Breast epithelium (tissue), 3 donors: ENCODE measurements at regions not wholly inside any gene's neighbourhood (a gene's known extent, or its start where the extent isn't known, plus 50 kb on each side); places are given as distances from the start of the nearest gene placed in this dataset.

Experiments used
- POLR2A ChIP-seq: fragments of 450-650 bp; IDR thresholded peaks from one replicate; pipeline ENCODE4 v1.6.1; 2016; ENCODE audit warnings: antibody characterized with exemption, mild to moderate bottlenecking, moderate library complexity
- TF ChIP-seq, protein P1 (sequence below), 3 donors: fragments of 450-650 bp; IDR thresholded peaks; one replicate each; pipeline ENCODE4 v1.5.1; 2016 to 2017; ENCODE audit warnings: antibody characterized with exemption in 3 of 3, mild to moderate bottlenecking in 3 of 3, moderate library complexity in 3 of 3

DNA sequence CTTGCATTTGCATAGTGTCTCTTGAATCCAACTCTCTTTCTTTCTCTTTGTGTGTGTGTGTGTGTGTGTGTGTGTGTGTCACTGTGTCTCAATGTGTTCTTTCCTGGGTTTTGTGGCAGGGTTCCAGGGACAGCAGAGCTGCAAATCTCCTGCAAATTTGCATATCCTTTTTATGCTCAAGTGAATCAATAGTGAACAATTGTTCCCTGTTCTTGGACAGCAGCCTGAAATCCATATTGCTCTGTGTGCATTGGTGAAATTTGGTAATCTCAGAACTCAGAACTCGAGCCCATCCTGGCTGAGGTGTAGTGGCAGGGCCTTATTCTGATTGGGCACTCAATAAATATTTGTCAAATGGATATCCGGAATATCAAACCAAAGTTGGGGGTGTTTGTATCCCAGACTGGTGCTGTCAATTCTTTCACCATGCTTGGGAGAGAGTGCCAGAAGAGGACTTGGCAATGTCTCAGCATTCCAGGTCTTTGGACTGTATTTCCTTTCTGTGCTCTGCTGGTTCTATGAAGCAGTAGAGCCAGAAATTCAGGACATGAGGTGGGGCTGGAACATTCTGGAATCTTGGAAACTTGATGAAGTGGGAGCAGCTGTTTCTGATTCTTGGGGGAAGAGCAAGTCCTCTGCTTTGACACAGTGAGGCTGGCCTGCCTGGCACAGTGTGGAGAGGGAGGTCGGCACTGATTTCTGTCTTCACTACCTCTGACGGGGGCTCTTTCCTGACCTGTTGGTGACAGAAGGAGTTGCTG, 380.6 kb upstream of the C2CD4B start:
- TF ChIP-seq, protein P1, sequence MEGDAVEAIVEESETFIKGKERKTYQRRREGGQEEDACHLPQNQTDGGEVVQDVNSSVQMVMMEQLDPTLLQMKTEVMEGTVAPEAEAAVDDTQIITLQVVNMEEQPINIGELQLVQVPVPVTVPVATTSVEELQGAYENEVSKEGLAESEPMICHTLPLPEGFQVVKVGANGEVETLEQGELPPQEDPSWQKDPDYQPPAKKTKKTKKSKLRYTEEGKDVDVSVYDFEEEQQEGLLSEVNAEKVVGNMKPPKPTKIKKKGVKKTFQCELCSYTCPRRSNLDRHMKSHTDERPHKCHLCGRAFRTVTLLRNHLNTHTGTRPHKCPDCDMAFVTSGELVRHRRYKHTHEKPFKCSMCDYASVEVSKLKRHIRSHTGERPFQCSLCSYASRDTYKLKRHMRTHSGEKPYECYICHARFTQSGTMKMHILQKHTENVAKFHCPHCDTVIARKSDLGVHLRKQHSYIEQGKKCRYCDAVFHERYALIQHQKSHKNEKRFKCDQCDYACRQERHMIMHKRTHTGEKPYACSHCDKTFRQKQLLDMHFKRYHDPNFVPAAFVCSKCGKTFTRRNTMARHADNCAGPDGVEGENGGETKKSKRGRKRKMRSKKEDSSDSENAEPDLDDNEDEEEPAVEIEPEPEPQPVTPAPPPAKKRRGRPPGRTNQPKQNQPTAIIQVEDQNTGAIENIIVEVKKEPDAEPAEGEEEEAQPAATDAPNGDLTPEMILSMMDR (IDR thresholded peaks at IDR 0.05), result no peak
- no peak for TF ChIP-seq POLR2A
